SU-DHL-6 (cell line): ENCODE measurements at regions not wholly inside any gene's neighbourhood (a gene's known extent, or its start where the extent isn't known, plus 50 kb on each side); places are given as distances from the start of the nearest gene placed in this dataset.

Source experiments
- H2AFZ ChIP-seq: fragments of 200-600 bp; sonication (generic); 2 replicates; pipeline ENCODE4 v1.6.1; 2014; ENCODE audit warnings: low read depth, mild to moderate bottlenecking, moderate library complexity, mixed read lengths, antibody characterized with exemption, low read length; ENCODE audit not compliant: severe bottlenecking
- H3F3A ChIP-seq: fragments of 200-600 bp; shearing (Covaris generic); 2 replicates; pipeline ENCODE4 v1.6.0; 2016; ENCODE audit warnings: antibody characterized with exemption, mild to moderate bottlenecking; ENCODE audit not compliant: insufficient read depth
- H3K27ac ChIP-seq: fragments of 200-600 bp; sonication (generic); 2 replicates; pipeline ENCODE4 v1.5.1; 2016; ENCODE audit warnings: low read depth, mild to moderate bottlenecking, low read length, moderate library complexity, mixed read lengths
- H3K27me3 ChIP-seq: fragments of 200-600 bp; sonication (generic), shearing (Covaris generic); 2 replicates; pipeline ENCODE4 v1.6.0; 2014; ENCODE audit warnings: mild to moderate bottlenecking, low read length
- H3K36me3 ChIP-seq: fragments of 200-600 bp; sonication (generic); 2 replicates; pipeline ENCODE4 v1.6.1; 2014; ENCODE audit warnings: mild to moderate bottlenecking, low read length, mixed read lengths
- H3K4me2 ChIP-seq: fragments of 300-600, 200-600 bp; shearing (Covaris generic), sonication (generic); 2 replicates; pipeline ENCODE4 v1.6.0; 2014; ENCODE audit warnings: low read length, low read depth, mild to moderate bottlenecking; ENCODE audit not compliant: poor library complexity, severe bottlenecking
- H3K4me3 ChIP-seq: fragments of 200-600 bp; sonication (generic); 2 replicates; pipeline ENCODE4 v1.5.1; 2014; ENCODE audit warnings: antibody characterized with exemption, low read length, mild to moderate bottlenecking, mixed read lengths; ENCODE audit not compliant: insufficient read depth, poor library complexity, severe bottlenecking
- H3K79me2 ChIP-seq: fragments of 200-600 bp; sonication (generic); 2 replicates; pipeline ENCODE4 v1.6.1; 2014; ENCODE audit warnings: mild to moderate bottlenecking, low read length, moderate library complexity; ENCODE audit not compliant: insufficient read depth
- H3K9ac ChIP-seq: fragments of 200-600 bp; sonication (generic); 2 replicates; pipeline ENCODE4 v1.7.0; 2014; ENCODE audit warnings: mild to moderate bottlenecking, low read length
- H3K9me2 ChIP-seq: fragments of 200-600 bp; sonication (generic); replicated peaks from 2 replicates; pipeline ENCODE4 v1.6.1; 2014; ENCODE audit warnings: low read length; ENCODE audit not compliant: insufficient read depth
- H3K9me3 ChIP-seq: fragments of 200-600 bp; sonication (generic); 2 replicates; pipeline ENCODE4 v1.6.1; 2014; ENCODE audit warnings: low read length, mixed read lengths; ENCODE audit not compliant: insufficient read depth
- H4K20me1 ChIP-seq: fragments of 200-600 bp; sonication (generic); 2 replicates; pipeline ENCODE4 v1.6.1; 2014; ENCODE audit warnings: low read depth, mild to moderate bottlenecking, antibody characterized with exemption, low read length, moderate library complexity, mixed read lengths
- CTCF ChIP-seq: fragments of 200-600 bp; sonication (generic); IDR thresholded peaks from one replicate; pipeline ENCODE4 v1.5.1; 2017; ENCODE audit warnings: antibody characterized with exemption, mild to moderate bottlenecking, low read length, moderate library complexity; ENCODE audit not compliant: insufficient read depth, poor library complexity, severe bottlenecking
- EZH2phosphoT487 ChIP-seq: fragments of 200-600 bp; sonication (generic), shearing (Covaris generic); conservative IDR thresholded peaks from 2 replicates; pipeline ENCODE4 v1.6.1; 2018; ENCODE audit warnings: mild to moderate bottlenecking, antibody characterized with exemption, low read length, moderate library complexity, mixed read lengths

DNA sequence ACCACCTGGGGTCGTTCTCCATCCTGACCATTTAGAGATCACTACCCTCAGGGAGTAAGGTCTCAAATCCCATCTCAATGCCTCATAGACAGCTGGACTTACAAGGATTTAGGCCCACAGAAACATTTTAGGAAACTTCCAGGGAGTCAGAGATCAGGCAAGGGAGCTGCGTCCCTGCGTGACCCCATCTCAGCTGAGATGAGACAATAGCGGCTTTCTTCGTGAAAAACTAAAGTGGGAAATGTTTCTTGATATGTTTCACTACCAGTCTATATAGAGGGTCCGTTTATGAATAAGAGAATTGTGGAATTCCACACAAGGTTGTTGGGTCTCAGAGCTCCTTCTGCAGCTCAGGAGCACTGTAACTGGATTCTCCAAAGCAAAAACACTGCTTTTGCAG is 105.1 kb downstream of the VCPKMT start:
- Histone ChIP-seq H3K27ac (no peak overlapping the region), H3K27me3 (no peaks in the 10 kb centered on the region), H3K9me2 (no peaks in the 10 kb centered on the region), H2AFZ (no peak overlapping the region), H3F3A (peaks cover 12% of the 10 kb centered on the region), H3K36me3 (no peaks in the 10 kb centered on the region), H4K20me1 (no peaks in the 10 kb centered on the region), H3K4me3 (no peak overlapping the region), H3K9me3 (no peaks in the 10 kb centered on the region), H3K4me2 (no peak overlapping the region), H3K9ac (no peak overlapping the region), H3K79me2 (no peaks in the 10 kb centered on the region)
- TF ChIP-seq EZH2phosphoT487 (no peak), CTCF (no peak)

- no peaks in the 10 kb centered on the region for H3K79me2 ChIP-seq
- H3K27me3 ChIP-seq: no peaks in the 10 kb centered on the region
- H3K9me3 ChIP-seq: no peaks in the 10 kb centered on the region
- H3K9me2 ChIP-seq: no peaks in the 10 kb centered on the region
- H2AFZ ChIP-seq: no peak overlapping the region
- H4K20me1 ChIP-seq: no peaks in the 10 kb centered on the region
- no peak overlapping the region for H3K9ac ChIP-seq
- TF ChIP-seq EZH2phosphoT487: no peak
- TF ChIP-seq CTCF: no peak
- no peak overlapping the region for H3K27ac ChIP-seq
- no peak overlapping the region for H3K4me3 ChIP-seq
- no peak overlapping the region for H3K4me2 ChIP-seq
- peaks cover 12% of the 10 kb centered on the region for H3F3A ChIP-seq
- H3K36me3 ChIP-seq: no peaks in the 10 kb centered on the region
These were observed 103.7 kb downstream of the VCPKMT start for GRCh38 chr14:50012644-50013043.

- Histone ChIP-seq H3K79me2 (no peaks in the 10 kb centered on the region), H3K27me3 (no peaks in the 10 kb centered on the region), H3K4me3 (no peak overlapping the region), H4K20me1 (no peaks in the 10 kb centered on the region), H3K4me2 (no peak overlapping the region), H3K9ac (no peak overlapping the region), H3K9me3 (no peaks in the 10 kb centered on the region), H3K9me2 (no peaks in the 10 kb centered on the region), H3K36me3 (no peaks in the 10 kb centered on the region), H3K27ac (no peak overlapping the region), H3F3A (peaks cover 10% of the 10 kb centered on the region), H2AFZ (no peak overlapping the region)
- TF ChIP-seq EZH2phosphoT487: no peak
- no peak for TF ChIP-seq CTCF
These were observed 103.0 kb downstream of the VCPKMT start for GRCh38 chr14:50013198-50013918.
